ENCODE measurements at regions not wholly inside any gene's neighbourhood (a gene's known extent, or its start where the extent isn't known, plus 50 kb on each side); places are given as distances from the start of the nearest gene placed in this dataset.

DNA sequence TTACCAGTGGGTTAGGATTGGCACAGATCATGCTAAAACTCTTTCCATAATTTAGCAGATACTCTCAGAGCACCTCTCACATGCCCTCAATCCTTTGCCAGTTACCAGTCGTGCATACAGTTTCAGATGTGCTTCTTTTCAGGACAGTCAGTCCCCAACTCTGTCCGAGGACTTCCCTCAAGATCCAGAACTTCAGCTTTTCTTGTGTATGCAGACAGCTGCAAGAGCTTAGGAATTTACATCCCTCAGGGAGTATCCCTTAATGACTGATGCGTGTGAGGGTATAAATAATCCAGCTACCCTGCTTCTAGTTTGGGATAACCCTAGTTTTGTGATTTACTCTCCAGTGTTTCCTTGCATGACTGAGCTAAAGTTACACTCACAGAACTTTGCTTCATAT lies 393.0 kb upstream of the PLXNA2 start:
- Mint-ChIP-seq H3K4me1 (no peaks in the 10 kb centered on the region), H3K27ac (no peak overlapping the region), H3K27me3 (ENCODE audit: low read depth in 3 of 3) (peaks cover 0 to 3% (median 3%) of the 10 kb centered on the region in 3 donors), H3K36me3 (no peaks in the 10 kb centered on the region), H3K9me3 (peaks cover 0 to 3% (median 0%) of the 10 kb centered on the region in 7 donors), H3K4me3 (no peak overlapping the region)
- Histone ChIP-seq H3K4me2 (replicated peaks; ENCODE audit: extremely low read depth, low read length, poor library complexity, severe bottlenecking) (no peak overlapping the region), H3K4me1 (ENCODE audit: control insufficient read depth in 1 of 2, insufficient read depth in 2 of 2, low read length in 2 of 2) (no peaks in the 10 kb centered on the region), H3K79me2 (ENCODE audit: insufficient read depth, low read length) (no peaks in the 10 kb centered on the region), H3K36me3 (replicated peaks in 1 of 2; ENCODE audit: control insufficient read depth in 1 of 2, insufficient read depth in 2 of 2, low read length in 2 of 2) (no peaks in the 10 kb centered on the region), H3K9ac (ENCODE audit: insufficient read depth, low read length, poor library complexity, severe bottlenecking) (no peak overlapping the region), H4K20me1 (ENCODE audit: insufficient read depth, low read length) (no peaks in the 10 kb centered on the region), H3K27ac (ENCODE audit: low read depth in 1 of 2, low read length in 2 of 2) (no peak overlapping the region), H2AFZ (ENCODE audit: insufficient read depth, low read depth, low read length, poor library complexity, severe bottlenecking) (no peak overlapping the region), H3K27me3 (ENCODE audit: control insufficient read depth in 2 of 2, insufficient read depth in 2 of 2, low read length in 2 of 2) (no peaks in the 10 kb centered on the region), H3K4me3 (replicated peaks in 1 of 3; ENCODE audit: low read depth in 2 of 3, low read length in 3 of 3) (no peak overlapping the region), H3K9me3 (replicated peaks in 1 of 2; ENCODE audit: control insufficient read depth in 1 of 2, insufficient read depth in 1 of 2, low read length in 2 of 2) (no peaks in the 10 kb centered on the region)
- DNase-seq = no peak
- 60% methylated on average over 1 of the region's 3 CpGs for WGBS (ENCODE audit: insufficient coverage)
- intact Hi-C loops (cut with micrococcal nuclease) = no loop called here
- TF ChIP-seq, protein P1, sequence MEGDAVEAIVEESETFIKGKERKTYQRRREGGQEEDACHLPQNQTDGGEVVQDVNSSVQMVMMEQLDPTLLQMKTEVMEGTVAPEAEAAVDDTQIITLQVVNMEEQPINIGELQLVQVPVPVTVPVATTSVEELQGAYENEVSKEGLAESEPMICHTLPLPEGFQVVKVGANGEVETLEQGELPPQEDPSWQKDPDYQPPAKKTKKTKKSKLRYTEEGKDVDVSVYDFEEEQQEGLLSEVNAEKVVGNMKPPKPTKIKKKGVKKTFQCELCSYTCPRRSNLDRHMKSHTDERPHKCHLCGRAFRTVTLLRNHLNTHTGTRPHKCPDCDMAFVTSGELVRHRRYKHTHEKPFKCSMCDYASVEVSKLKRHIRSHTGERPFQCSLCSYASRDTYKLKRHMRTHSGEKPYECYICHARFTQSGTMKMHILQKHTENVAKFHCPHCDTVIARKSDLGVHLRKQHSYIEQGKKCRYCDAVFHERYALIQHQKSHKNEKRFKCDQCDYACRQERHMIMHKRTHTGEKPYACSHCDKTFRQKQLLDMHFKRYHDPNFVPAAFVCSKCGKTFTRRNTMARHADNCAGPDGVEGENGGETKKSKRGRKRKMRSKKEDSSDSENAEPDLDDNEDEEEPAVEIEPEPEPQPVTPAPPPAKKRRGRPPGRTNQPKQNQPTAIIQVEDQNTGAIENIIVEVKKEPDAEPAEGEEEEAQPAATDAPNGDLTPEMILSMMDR (IDR thresholded peaks at IDR 0.05) = no peak

DNA sequence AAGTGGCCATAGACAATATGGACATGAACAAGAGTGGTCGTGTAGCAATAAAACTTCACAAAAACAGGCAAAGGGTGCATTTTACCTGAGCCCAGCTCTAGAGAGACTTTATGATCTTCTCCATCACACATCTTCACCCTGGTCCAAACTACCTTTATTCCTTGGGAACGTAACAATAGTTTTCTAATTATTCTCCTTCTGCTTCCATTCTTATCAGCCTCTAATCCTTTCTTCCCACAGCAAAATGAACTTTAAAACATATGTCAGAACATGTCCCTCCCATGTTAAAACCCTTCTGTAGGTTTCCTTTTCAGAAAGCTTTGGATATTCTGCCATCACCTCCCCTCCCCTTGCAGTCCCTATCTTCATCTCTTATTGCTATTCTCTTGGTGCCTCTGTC lies 395.2 kb upstream of the PLXNA2 start:
- Histone ChIP-seq H3K4me3 (replicated peaks in 1 of 3; ENCODE audit: low read depth in 2 of 3, low read length in 3 of 3) (no peak overlapping the region), H3K27me3 (ENCODE audit: control insufficient read depth in 2 of 2, insufficient read depth in 2 of 2, low read length in 2 of 2) (no peaks in the 10 kb centered on the region), H3K9ac (ENCODE audit: insufficient read depth, low read length, poor library complexity, severe bottlenecking) (no peak overlapping the region), H3K36me3 (replicated peaks in 1 of 2; ENCODE audit: control insufficient read depth in 1 of 2, insufficient read depth in 2 of 2, low read length in 2 of 2) (no peaks in the 10 kb centered on the region), H3K4me2 (replicated peaks; ENCODE audit: extremely low read depth, low read length, poor library complexity, severe bottlenecking) (no peak overlapping the region), H3K9me3 (replicated peaks in 1 of 2; ENCODE audit: control insufficient read depth in 1 of 2, insufficient read depth in 1 of 2, low read length in 2 of 2) (no peaks in the 10 kb centered on the region), H3K27ac (ENCODE audit: low read depth in 1 of 2, low read length in 2 of 2) (no peak overlapping the region), H2AFZ (ENCODE audit: insufficient read depth, low read depth, low read length, poor library complexity, severe bottlenecking) (no peak overlapping the region), H4K20me1 (ENCODE audit: insufficient read depth, low read length) (no peaks in the 10 kb centered on the region), H3K79me2 (ENCODE audit: insufficient read depth, low read length) (no peaks in the 10 kb centered on the region), H3K4me1 (ENCODE audit: control insufficient read depth in 1 of 2, insufficient read depth in 2 of 2, low read length in 2 of 2) (no peaks in the 10 kb centered on the region)
- Mint-ChIP-seq H3K4me3 (no peak overlapping the region), H3K36me3 (no peaks in the 10 kb centered on the region), H3K27ac (no peak overlapping the region), H3K4me1 (no peaks in the 10 kb centered on the region), H3K9me3 (peaks cover 0 to 3% (median 0%) of the 10 kb centered on the region in 7 donors), H3K27me3 (ENCODE audit: low read depth in 3 of 3) (peaks cover 0 to 3% (median 3%) of the 10 kb centered on the region in 3 donors)
- intact Hi-C loops (cut with micrococcal nuclease) = no loop called here
- 93% methylated on average over 2 of the region's 2 CpGs for WGBS (ENCODE audit: insufficient coverage)
- TF ChIP-seq, protein P1 (IDR thresholded peaks at IDR 0.05) = no peak
- no peak for DNase-seq
